ENCODE measurements at regions not wholly inside any gene's neighbourhood (a gene's known extent, or its start where the extent isn't known, plus 50 kb on each side); places are given as distances from the start of the nearest gene placed in this dataset.

GRCh38 chr17:71208111-71208704 lies 912.6 kb upstream of the SOX9 start:
- Histone ChIP-seq H3K27ac (ENCODE audit: insufficient read depth, low read depth, low read length) (no peak overlapping the region), H3K9me3 (replicated peaks; ENCODE audit: control insufficient read depth, insufficient read depth, low read length) (peaks cover 6% of the 10 kb centered on the region), H3K4me2 (ENCODE audit: insufficient read depth, low read length) (no peak overlapping the region), H3K36me3 (ENCODE audit: control insufficient read depth in 2 of 2, extremely low read depth in 1 of 2, insufficient read depth in 2 of 2, low read length in 2 of 2) (no peaks in the 10 kb centered on the region), H3K9me1 (replicated peaks; ENCODE audit: control insufficient read depth, extremely low read depth, insufficient read depth, low read length) (no peaks in the 10 kb centered on the region), H3K9ac (replicated peaks; ENCODE audit: extremely low read depth, insufficient read depth, low read length) (no peak overlapping the region), H4K20me1 (replicated peaks; ENCODE audit: control insufficient read depth, extremely low read depth, insufficient read depth, low read length) (no peaks in the 10 kb centered on the region), H3K4me3 (replicated peaks in 1 of 3; ENCODE audit: insufficient read depth in 1 of 3, low read depth in 1 of 3, low read length in 3 of 3) (no peak overlapping the region), H3K4me1 (ENCODE audit: control insufficient read depth, extremely low read depth, insufficient read depth, low read length) (no peaks in the 10 kb centered on the region), H3K79me2 (ENCODE audit: control insufficient read depth, insufficient read depth, low read length) (no peaks in the 10 kb centered on the region), H3K27me3 (ENCODE audit: control insufficient read depth in 2 of 2, insufficient read depth in 2 of 2, low read length in 2 of 2) (no peaks in the 10 kb centered on the region), H2AFZ (ENCODE audit: low read depth, low read length) (no peak overlapping the region)
- ChIA-PET POLR2A (no interaction called here), CTCF (no interaction called here)
- no TSS peak for BruUV-seq (replicated peaks)
- no peak for TF ChIP-seq POLR2AphosphoS5 (IDR thresholded peaks at IDR 0.05; ENCODE audit: insufficient read depth, low read depth, low read length)
- TF ChIP-seq GATA2 (IDR thresholded peaks at IDR 0.05; ENCODE audit: insufficient read depth, insufficient read length, low read depth, low read length): no peak
- TF ChIP-seq EZH2 (IDR thresholded peaks at IDR 0.05; ENCODE audit: borderline replicate concordance, low read depth, low read length, severe bottlenecking): no peak
- no peak for TF ChIP-seq JUN (IDR thresholded peaks at IDR 0.05; ENCODE audit: borderline replicate concordance, insufficient read depth, insufficient read length, low read depth)
- no peak for TF ChIP-seq MYC (IDR thresholded peaks at IDR 0.05; ENCODE audit: low read depth, low read length)
- no peak for TF ChIP-seq POLR2A (IDR thresholded peaks at IDR 0.05; ENCODE audit: low read depth, low read length)
- TF ChIP-seq CTCF (IDR thresholded peaks at IDR 0.05; ENCODE audit: extremely low read depth in 1 of 2, insufficient read depth in 1 of 2, low read depth in 1 of 2, low read length in 2 of 2): no peak
- TF ChIP-seq MAX (IDR thresholded peaks at IDR 0.05; ENCODE audit: insufficient read depth, insufficient read length): no peak
- dilution Hi-C loops (cut with MboI; ENCODE audit: extremely low pct_ligation_motif_present, low sequenced_read_pairs) (no loop called here), intact Hi-C loops (cut with micrococcal nuclease) (no loop called here)
- FAIRE-seq (no peak), DNase-seq (ENCODE audit: low read depth, low spot score) (no peak)

All from endothelial cell of umbilical vein (primary cell).